ENCODE measurements at regions not wholly inside any gene's neighbourhood (a gene's known extent, or its start where the extent isn't known, plus 50 kb on each side); places are given as distances from the start of the nearest gene placed in this dataset.
"Not testable (repeated sequence)": the region's sequence is repeated elsewhere in the genome, so short reads cannot be mapped to it uniquely, and the experiment has no call there.

- no peak for DNase-seq
These were observed 121.3 kb upstream of the NXPH2 start for GRCh38 chr2:138901530-138901929.

GRCh38 chr2:138898855-138899254, 118.7 kb upstream of the NXPH2 start:
- DNase-seq: no peak

DNA sequence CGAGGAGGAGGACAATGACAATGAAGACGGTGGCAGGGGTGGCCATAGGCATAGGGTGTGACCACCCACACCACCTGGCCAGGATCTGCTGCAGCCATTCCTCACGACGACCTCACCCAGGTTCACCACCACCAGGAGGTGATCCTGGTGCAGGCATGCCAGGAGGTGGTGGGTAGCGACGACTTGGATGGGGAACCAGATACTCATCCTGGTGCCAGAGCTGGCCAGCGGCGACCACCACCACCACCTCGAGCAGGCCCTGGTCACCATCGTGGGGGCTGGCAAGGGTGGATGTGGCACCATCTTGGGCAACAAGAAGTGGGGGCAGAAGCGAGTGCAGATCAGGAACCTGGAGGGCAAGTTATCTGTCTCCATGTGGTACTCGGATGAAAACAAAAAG, 117.1 kb upstream of the NXPH2 start:
- DNase-seq: no peak

DNA sequence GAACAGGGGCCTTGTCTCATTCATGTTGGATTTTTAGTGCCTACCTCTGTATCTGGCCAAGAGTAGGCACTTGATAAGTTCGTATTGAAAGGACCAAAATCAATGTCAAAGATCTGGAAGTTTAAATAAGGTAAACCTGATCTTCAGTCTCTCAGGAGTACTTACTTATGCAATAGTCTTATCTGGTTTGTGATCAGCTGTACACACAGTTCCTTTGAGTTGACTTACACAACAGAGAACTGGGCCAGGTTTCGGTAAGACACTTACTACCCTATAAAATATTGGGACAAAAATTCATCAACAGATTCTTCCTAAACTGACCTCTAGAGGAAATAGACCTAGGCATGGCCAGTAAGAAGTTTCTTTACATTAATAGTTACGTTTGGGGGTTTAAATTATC, 113.6 kb upstream of the NXPH2 start:
- DNase-seq: no peak

- DNase-seq: no peak
These were observed 100.9 kb upstream of the NXPH2 start for GRCh38 chr2:138881126-138881525.

DNA sequence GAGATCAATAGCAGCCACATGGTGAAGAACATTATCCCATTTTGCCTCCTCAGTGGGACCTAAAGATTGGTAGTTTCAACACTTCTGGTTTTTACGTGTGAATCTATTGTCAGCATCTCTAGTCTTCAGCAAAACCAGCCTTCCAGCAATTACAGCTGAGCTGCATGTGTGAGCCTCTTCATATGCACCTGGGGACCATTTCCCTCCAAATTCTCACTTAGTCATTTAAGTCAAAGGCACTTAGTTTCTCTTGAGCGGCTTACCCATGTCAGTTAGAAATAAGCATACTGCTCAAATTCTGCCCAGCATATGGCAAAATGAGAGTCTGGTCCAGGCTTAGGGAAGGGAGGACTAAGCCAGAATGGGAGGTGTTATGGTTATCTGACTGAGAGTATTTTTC, 99.7 kb upstream of the NXPH2 start:
- no peak for DNase-seq

- DNase-seq: no peak
These were observed 97.2 kb upstream of the NXPH2 start for GRCh38 chr2:138877421-138877820.

- DNase-seq: no peak
These were observed 94.1 kb upstream of the NXPH2 start for GRCh38 chr2:138874251-138874650.

GRCh38 chr2:138872116-138872515, 91.9 kb upstream of the NXPH2 start:
- DNase-seq: not testable (repeated sequence)

DNA sequence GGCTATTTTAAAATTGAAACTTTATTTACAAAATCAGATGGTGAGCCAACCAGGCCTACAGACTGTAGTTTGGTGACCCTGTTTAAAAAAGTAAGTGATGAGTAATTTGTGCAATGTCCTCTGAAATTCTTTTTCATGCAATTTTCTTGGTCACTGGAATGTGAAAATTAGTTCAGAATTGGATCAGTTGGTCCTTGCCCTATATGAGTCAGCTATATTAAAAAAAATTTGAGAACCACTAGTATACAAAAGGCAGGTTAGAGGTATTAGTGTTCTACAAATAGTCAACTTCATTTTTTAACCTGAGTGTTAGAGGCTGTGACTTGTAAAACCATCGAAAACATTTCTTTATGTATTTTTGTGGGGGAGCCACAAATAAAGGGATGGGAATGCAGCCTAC, 91.1 kb upstream of the NXPH2 start:
- DNase-seq: no peak

DNA sequence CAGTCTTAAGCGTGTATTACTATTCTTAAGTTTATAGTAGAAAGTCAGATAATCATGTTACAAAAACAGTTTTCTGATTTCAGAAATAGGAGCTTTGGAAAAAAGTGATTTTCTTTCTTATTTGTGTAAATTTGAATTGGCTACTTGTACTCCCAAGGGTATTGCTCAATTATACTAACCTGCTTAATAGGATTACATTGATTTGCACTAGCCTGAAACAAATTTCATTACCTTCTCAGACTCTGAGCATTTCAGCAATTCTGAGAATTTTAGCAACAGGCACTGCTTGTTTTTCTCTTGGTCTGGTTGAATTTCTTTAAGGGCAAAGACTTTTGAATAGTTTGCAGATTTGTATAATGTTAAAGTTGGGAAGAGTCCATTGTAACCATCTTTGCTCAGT, 87.2 kb upstream of the NXPH2 start:
- DNase-seq: no peak

DNA sequence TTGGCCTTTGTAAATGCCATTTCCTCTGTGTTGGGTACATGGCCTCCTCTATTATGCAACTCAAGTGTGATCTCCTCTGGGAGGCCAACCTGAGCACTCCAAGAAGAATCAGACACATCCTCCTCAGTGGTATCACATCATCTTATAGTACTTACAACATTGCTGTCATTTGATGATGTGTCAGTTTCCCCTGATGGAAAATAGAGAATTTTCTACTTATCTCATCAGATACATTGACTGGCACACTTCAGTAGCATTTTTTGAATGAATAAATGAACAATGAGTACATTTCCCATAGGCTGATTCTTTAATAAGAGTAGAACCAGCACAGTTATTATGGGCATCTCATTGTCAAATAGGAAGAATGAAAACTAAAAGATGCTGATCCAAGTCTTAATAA, 86.6 kb upstream of the NXPH2 start:
- DNase-seq: no peak

DNA sequence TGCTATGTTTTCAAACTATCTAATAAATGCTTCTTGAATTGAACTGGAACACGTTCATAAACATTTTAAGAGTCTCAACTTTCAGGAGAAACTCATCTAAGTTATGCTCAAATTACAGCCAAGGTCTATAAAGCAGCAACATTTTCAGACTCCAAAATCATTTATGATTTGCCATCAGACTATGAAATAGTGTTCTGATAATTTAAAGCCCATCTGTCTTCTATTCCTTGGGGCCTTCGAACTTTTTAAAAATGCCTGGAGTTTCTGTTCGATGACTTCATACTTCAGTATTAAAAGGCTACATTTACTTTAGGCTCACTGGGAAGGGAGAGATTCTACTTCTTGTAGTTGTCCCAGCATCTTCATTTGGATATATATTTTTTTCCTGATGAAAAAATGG, 73.6 kb upstream of the NXPH2 start:
- no peak for DNase-seq

- no peak for DNase-seq
These were observed 73.1 kb upstream of the NXPH2 start for GRCh38 chr2:138853296-138853695.

DNA sequence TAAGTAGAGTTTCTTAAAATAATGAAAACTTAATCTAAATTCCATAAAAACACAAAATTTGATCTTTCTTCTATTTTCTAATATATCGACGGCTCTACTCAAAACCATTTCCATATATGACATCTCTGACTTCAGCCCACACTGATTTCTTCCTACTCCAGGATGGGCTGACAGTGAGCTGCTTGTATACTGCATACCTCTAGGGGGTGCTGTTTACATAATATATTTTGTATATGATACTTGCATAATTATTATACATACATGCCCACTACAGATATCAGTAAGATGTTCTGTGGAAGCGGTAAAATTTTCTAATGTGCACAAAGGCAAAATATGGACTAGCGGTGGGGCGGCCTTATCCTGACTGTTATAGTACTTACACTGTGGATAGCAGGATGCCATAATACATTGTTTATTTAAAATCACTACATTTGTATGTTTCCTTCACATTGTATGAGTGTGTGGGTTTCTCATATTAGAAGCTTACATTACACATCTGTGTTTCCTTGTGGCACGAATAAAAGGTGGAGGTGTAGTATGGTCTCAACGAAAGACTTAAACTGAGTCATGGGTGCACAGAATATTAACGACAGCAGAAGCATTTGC, 66.1 kb upstream of the NXPH2 start:
- DNase-seq: no peak

DNA sequence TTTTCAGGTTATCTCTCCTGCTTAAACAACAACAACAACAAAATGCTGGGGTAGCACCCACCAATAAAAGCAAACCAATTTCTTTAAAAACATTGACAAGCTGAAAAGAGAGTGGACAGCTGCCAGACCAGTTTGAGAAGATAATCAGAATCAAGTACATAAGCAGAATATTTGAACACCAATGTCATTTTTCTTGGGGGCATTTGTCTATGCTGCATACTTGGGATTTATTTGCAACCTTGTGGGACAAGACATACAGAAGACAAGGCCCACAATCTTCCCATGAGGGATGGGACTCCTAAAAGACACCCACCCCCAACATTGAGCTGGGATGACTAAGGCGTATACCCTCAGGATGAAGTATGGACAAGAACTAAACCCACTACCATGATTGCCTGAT, 62.2 kb upstream of the NXPH2 start:
- no peak for DNase-seq

DNA sequence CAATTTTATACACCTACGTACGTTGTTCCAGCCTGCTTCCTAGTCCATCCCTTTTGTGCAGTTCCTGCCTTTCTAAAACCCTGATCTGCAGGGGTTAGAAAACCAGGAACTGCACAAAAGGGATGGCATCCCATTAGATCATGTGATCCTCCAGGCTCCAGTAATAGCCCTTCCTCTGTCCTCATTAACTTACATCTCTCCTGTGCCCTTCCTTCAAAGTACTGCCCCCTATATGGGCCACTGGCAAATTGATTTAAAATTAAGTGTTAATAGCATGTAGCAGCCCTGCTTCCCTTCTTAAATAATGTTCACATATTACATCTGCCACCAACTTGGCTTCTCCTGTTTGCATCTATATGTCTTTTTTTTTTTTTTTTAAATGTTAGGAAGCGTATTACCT, 61.3 kb upstream of the NXPH2 start:
- no peak for DNase-seq

DNA sequence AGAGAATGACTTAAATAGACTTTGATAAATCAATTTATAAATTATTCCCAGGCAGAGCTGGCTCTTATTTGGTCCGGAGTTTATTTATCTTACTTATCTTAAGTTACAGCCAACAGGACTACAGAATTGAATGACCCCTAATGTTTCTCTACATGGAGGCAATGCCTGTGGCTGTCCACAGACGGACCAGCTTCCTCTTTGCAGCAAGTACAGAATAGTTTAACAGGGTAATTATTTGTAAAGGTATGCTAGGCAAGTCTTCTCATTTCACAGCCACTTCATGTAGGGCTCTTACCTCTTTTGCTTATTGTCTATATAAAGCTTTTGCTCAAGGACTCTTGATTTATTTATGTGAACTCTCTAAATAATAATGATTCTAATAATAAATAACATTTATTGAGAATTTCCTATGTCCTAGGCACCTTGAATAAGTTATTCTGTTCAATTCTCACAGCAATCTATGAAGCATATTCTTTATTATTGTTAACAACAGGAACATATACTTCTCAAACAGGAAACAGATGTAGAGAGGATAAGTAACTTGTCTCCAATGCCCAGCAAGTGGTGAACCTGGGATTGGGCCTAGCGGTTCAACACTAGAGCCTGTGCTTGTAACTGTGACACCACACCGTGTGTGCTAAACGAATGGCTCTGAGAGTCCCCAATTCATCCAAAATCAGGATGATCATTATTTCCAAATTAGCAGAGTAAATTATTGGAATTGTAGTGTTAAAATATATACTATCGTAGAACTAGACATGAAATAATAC, 58.8 kb upstream of the NXPH2 start:
- no peak for DNase-seq

DNA sequence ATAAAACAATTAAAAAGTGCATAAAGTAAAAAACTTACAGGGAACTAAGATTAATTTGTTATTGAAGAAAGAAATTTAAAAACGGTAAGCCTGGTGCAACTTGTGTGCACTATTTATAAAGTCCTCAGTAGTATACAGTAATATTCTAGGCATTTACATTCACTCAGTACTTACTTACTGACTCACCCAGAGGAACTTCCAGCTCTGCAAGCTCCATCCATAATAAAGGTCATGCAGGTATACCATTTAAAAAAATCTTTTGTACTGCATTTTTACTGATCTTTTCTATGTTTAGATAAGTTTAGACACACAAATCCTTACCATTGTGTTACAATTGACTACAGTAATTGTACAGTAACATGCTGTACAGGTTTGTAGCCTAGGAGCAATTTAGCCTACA, 51.5 kb upstream of the NXPH2 start:
- DNase-seq: no peak

- DNase-seq: no peak
These were observed 51.0 kb upstream of the NXPH2 start for GRCh38 chr2:138831154-138831553.

- no peak for DNase-seq
These were observed 50.4 kb upstream of the NXPH2 start for GRCh38 chr2:138830547-138830946.
